CD4-positive, alpha-beta T cell treated with Interleukin-15 for 1 hour (primary cell): ENCODE measurements at regions not wholly inside any gene's neighbourhood (a gene's known extent, or its start where the extent isn't known, plus 50 kb on each side); places are given as distances from the start of the nearest gene placed in this dataset.
"Not testable (repeated sequence)": the region's sequence is repeated elsewhere in the genome, so short reads cannot be mapped to it uniquely, and the experiment has no call there.

Source experiments
- DNase-seq: peaks from one replicate; pipeline ENCODE4 v3.0.0-alpha.2; 2020

GRCh38 chr9:81058782-81059181, 630.6 kb downstream of the TLE1 start:
- DNase-seq, result no peak

DNA sequence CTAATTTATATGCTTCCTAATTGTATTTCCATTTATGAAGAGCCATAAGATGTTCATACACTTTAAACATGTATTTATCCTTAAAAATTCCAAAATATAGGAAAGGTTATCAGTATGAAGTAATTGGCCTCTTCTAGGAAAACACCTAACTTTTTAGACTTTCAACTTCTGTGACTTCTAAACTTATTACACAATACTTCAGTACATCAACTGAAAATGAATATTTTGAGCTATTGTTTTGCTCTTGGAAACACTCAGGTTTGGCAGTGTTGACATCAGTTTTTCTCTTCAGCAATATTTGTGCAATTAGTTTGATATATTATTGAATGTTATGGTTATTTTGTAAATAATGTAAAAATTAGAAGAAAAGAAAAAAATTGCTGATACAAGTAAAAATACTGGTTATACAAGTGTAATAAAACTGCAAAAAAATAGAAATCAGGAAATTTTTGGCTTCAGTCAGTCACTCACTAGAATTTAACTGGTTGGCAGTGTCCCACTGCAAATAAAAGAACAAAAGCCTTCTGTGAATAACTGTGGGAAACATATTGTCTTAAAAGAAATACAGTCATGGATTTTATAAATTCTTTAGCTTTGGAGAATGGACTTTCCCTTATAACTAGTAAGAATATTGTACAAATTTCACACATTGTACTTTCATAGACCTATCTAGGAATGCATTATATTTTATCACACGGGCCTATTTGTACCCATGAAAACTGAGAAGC, 635.9 kb downstream of the TLE1 start:
- DNase-seq, result no peak

DNA sequence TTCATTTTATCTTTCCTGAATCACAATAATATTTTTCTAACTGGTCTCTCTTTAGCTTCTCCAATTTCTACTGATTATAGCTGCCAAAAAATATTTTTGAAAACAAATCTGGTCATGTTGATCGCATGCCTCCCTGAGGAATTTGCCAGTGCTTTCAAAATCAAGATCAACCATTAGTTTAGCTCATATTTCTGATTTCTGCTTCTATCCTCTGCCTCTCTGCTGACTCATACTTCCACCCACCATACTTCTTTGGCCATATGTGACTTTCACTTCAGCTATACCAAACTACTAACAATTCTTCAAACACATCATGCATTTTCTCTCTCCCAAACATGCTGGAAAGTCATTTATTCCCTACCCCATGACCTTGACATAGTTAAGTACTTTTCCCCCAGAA, 636.5 kb downstream of the TLE1 start:
- no peak for DNase-seq

- no peak for DNase-seq
These were observed 642.1 kb downstream of the TLE1 start for GRCh38 chr9:81047280-81047679.

- no peak for DNase-seq
These were observed 643.7 kb downstream of the TLE1 start for GRCh38 chr9:81045658-81046057.

GRCh38 chr9:81037889-81038288, 651.5 kb downstream of the TLE1 start:
- no peak for DNase-seq

- DNase-seq, result no peak
These were observed 653.7 kb downstream of the TLE1 start for GRCh38 chr9:81035601-81036000.

DNA sequence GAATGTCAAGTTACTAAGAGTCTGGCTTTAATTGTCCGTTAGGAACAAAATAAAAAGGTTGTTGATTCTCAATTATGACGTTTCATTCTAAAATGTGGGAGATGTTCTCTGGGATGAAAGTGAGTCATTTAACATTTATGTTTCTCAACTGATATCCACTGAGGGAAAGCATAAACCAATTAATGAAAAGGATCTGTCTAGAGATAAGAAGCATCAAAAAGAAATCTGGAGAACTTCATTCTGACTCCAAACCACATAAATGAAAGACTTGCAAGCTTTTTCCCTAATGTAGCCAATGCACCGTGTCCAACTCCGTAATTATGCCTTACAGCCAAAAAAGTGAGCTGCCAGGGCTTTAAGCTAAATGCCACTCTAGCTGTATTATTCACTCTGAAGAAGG, 654.2 kb downstream of the TLE1 start:
- no peak for DNase-seq

GRCh38 chr9:81032831-81033230, 656.5 kb downstream of the TLE1 start:
- DNase-seq, result no peak

DNA sequence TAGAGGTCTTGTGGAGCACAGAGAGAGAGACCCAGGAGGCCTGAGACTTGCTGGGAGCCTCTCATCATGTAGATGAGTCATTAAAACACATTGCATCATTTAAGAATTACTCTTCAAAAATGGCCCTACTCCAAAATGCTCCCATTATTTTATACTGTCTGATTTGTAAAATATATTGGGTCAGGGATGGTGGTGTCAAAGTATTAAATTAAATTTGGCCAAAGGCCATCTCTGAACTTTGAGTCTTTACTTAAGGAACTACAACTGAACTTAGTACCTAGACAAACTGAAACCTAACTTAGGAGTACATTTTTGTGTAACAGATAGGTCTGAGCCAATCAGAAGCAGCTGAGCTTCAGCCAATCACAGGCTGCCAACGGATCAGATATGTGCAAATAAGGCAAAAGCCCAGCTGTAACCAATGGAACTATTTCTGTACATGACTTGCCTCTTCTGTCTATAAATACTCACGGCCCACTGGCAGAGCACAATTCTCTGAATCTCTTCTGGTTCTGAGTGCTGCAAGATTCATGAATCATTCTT, 657.2 kb downstream of the TLE1 start:
- no peak for DNase-seq

DNA sequence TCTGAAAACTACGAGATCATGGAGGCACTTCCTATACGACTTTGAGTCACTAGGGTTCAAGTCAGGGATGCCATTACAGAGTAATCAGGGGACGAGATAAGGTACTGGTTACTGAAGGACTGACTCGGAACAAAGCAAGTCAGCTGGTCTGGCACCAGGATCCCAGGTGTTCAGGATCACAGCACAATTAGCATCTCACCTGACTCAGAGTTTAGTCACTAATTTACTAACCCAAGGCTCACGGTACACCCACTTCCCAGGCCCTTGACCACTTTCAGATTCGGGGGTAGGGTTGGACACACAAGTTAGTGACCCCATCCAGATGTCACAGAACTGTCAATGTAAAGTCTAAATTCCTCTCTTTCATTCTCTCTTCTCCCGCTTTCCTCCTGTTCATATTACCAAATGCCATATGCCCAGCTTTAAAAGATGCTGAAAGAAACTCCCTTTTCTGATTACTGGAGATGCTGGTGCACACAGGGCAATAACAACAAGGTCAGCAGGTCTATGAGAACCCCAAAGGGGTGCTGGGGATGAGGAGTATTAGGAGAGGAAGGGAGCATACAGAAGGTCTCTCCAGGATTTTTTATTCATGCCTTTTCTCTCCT, 657.8 kb downstream of the TLE1 start:
- DNase-seq, result no peak

- DNase-seq, result no peak
These were observed 659.3 kb downstream of the TLE1 start for GRCh38 chr9:81030027-81030426.

DNA sequence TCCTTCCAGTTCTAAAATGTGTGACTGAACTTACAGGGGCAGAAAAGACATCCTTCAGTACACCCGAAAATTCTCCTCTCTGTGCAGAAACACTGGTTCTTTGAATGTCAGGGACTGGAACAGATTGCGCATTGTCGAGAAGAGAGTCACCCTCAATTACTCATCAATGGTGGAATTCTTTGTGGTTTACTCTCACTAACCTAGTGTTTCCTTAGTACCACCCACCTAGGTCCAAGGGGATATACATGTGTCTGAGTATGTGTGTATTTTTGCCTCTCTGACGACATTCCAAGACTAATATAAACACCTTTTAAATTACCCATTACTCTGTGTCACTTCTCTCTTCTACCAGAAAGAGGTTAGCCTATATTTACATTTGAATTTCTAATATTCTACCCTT, 660.8 kb downstream of the TLE1 start:
- DNase-seq, result no peak

- DNase-seq, result no peak
These were observed 667.2 kb downstream of the TLE1 start for GRCh38 chr9:81022177-81022576.

DNA sequence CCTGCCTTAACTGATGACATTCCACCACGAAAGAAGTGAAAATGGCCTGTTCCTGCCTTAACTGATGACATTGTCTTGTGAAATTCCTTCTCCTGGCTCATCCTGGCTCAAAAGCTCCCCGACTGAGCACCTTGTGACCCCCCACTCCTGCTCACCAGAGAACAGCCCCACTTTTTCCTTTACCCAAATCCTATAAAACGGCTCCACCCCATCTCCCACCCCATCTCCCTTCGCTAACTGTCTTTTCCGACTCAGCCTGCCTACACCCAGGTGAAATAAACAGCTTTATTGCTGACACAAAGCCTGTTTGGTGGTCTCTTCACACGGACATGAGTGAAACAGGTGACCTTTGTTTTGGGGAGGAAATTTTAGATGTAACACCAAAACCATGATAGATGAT, 674.4 kb downstream of the TLE1 start:
- not testable (repeated sequence) for DNase-seq

GRCh38 chr9:81013191-81013590, 676.2 kb downstream of the TLE1 start:
- not testable (repeated sequence) for DNase-seq

DNA sequence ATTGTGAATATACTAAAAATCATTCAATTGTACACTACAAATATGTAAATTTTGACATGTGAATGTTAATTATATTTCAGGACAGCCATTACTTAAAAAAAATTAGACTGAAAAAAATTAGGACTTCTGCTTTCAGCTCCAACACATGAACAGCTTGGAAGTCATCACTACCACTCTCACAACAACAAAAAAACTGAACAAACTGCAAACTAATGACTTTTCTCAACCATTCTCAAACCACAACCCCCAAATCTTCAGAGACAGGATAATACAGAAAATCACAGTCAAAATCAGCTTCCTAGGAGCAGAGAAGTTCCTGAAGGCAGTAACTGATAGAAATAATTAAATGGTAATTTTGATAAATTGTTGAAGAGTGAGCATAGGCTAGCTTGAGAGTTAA, 686.4 kb downstream of the TLE1 start:
- DNase-seq, result no peak

DNA sequence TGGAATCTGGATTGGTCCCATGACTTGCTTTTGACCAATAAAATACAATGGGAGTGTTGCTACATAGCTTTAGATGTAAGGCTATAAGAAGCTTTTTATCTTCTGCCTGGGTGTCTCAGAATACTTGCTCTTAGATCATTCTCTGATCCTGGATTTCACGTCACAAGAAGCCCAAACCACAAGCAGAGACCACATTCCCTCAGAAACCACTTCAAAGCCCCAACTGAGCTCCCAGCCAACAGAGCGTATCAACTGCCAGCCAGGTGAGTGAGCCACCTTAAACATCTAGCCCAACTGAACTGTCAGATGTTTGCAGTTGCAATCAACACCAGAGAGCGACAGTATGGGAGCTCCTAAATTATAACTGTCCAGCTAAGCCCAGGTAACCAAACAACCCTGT, 687.1 kb downstream of the TLE1 start:
- DNase-seq, result peak; percentile 20

DNA sequence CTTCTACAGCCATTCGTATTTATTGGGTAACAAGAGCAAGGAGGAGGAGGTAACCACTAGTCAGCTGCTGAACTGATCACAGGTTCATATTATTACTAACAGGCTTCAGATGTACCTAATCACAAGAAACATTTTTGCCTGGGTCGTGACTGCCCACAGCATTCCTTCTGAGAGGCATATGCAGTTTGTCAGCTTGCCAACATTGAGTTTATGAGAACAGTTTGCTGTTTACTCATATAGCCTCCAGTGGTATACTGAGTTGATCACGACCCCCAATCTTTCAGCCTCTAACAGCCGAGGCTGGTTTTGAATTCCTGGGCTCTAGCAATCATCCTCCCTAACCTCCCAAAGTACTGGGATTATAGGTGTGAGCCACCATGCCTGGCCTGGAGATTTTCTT, 693.6 kb downstream of the TLE1 start:
- no peak for DNase-seq

GRCh38 chr9:80994892-80995291, 694.5 kb downstream of the TLE1 start:
- DNase-seq, result no peak

- DNase-seq, result not testable (repeated sequence)
These were observed 703.8 kb downstream of the TLE1 start for GRCh38 chr9:80985595-80985994.

- DNase-seq, result no peak
These were observed 712.9 kb downstream of the TLE1 start for GRCh38 chr9:80976403-80976802.

GRCh38 chr9:80970377-80970776, 719.0 kb downstream of the TLE1 start:
- DNase-seq, result not testable (repeated sequence)

GRCh38 chr9:80968611-80969010, 720.7 kb downstream of the TLE1 start:
- no peak for DNase-seq

- no peak for DNase-seq
These were observed 724.4 kb downstream of the TLE1 start for GRCh38 chr9:80964914-80965313.
